H1 (cell line): ENCODE measurements at regions not wholly inside any gene's neighbourhood (a gene's known extent, or its start where the extent isn't known, plus 50 kb on each side); places are given as distances from the start of the nearest gene placed in this dataset.

Experiments used
- CTCF ChIA-PET: fragments of 300-600 bp; sonication (Branson Sonifier 250); formaldehyde crosslinking; loops from one replicate; lab custom pipeline; 2021; ENCODE audit not compliant: partially characterized antibody; lab: Charles Lee
- POLR2A ChIA-PET: fragments of 300-600 bp; sonication (Branson Sonifier 250); formaldehyde crosslinking; loops from one replicate; lab custom pipeline; 2021; ENCODE audit warnings: inconsistent platforms; ENCODE audit not compliant: partially characterized antibody; lab: Charles Lee
- DNase-seq, 2 experiments: peaks; one replicate each; pipeline versions ENCODE4 v3.0.0 to v3.0.0-alpha.2; 2010 to 2022; ENCODE audit warnings: low spot score in 2 of 2, low read depth in 1 of 2, mixed read lengths in 1 of 2
- FAIRE-seq: peaks from 2 replicates; lab custom pipeline; 2011; peaks lifted over from hg19 to GRCh38; lab: Jason Lieb, UNC
- H2AFZ ChIP-seq: 2 replicates; pipeline ENCODE4 v1.8.1; 2012; ENCODE audit warnings: low read length, inconsistent platforms
- H2AK5ac ChIP-seq: 2 replicates; pipeline ENCODE4 v1.6.1; 2013; ENCODE audit warnings: low read depth, low read length
- H2BK120ac ChIP-seq: replicated peaks from 2 replicates; pipeline ENCODE3; 2013; ENCODE audit warnings: low read depth, low read length, inconsistent platforms
- H2BK12ac ChIP-seq: 2 replicates; pipeline ENCODE4 v1.6.1; 2013; ENCODE audit warnings: low read depth, low read length
- H2BK15ac ChIP-seq: 2 replicates; pipeline ENCODE4 v1.6.1; 2013; ENCODE audit warnings: low read length
- H2BK20ac ChIP-seq: 2 replicates; pipeline ENCODE4 v1.6.1; 2013; ENCODE audit warnings: low read length
- H2BK5ac ChIP-seq: 2 replicates; pipeline ENCODE4 v1.6.1; 2013; ENCODE audit warnings: low read depth, low read length
- H3K14ac ChIP-seq: 2 replicates; pipeline ENCODE4 v1.6.1; 2013; ENCODE audit warnings: inconsistent platforms; ENCODE audit not compliant: insufficient read length
- H3K18ac ChIP-seq: 2 replicates; pipeline ENCODE4 v1.6.1; 2013; ENCODE audit warnings: low read length; ENCODE audit errors: extremely low read depth
- H3K23ac ChIP-seq: 2 replicates; pipeline ENCODE4 v1.6.1; 2013; ENCODE audit warnings: inconsistent platforms; ENCODE audit not compliant: insufficient read length
- H3K23me2 ChIP-seq: 2 replicates; pipeline ENCODE4 v1.6.1; 2013; ENCODE audit warnings: low read depth, low read length
- H3K27ac ChIP-seq: 2 replicates; pipeline ENCODE4 v1.6.1; 2011; ENCODE audit warnings: low read depth, low read length, inconsistent platforms
- H3K27me3 ChIP-seq, 4 experiments: replicated peaks in 1 of 4; 1 replicate in 1 of 4; 2 replicates in 3 of 4; pipeline versions ENCODE4 v1.6.1 to v1.8.1; 2011 to 2013; ENCODE audit warnings: low read length in 3 of 4, mild to moderate bottlenecking in 3 of 4, inconsistent platforms in 2 of 4, mixed read lengths in 2 of 4, moderate library complexity in 1 of 4; ENCODE audit not compliant: control insufficient read depth in 3 of 4, insufficient read depth in 3 of 4; ENCODE audit errors: extremely low read depth in 1 of 4
- H3K36me3 ChIP-seq, 4 experiments: 2 replicates each; pipeline versions ENCODE4 v1.6.1 to v1.8.1; 2011 to 2013; ENCODE audit warnings: mild to moderate bottlenecking in 4 of 4, low read length in 3 of 4, moderate library complexity in 2 of 4, control low read depth in 1 of 4, inconsistent platforms in 1 of 4; ENCODE audit not compliant: insufficient read depth in 4 of 4, control insufficient read depth in 2 of 4
- H3K4ac ChIP-seq: replicated peaks from 2 replicates; pipeline ENCODE3; 2013; ENCODE audit warnings: low read length, low read depth, mixed read lengths, inconsistent platforms; ENCODE audit not compliant: insufficient read length
- H3K4me1 ChIP-seq, 4 experiments: replicated peaks in 1 of 4; 1 replicate in 1 of 4; 2 replicates in 3 of 4; pipeline versions ENCODE4 v1.6.1 to v1.8.1; 2011 to 2013; ENCODE audit warnings: low read length in 3 of 4, inconsistent platforms in 2 of 4, mixed read lengths in 1 of 4; ENCODE audit not compliant: insufficient read depth in 4 of 4, control insufficient read depth in 3 of 4
- H3K4me2 ChIP-seq, 2 experiments: 2 replicates each; pipeline versions ENCODE4 v1.6.1 to v1.8.1; 2011 to 2013; ENCODE audit warnings: low read depth in 2 of 2, low read length in 2 of 2, control low read depth in 1 of 2, inconsistent platforms in 1 of 2, mild to moderate bottlenecking in 1 of 2; ENCODE audit not compliant: insufficient read depth in 1 of 2
- H3K4me3 ChIP-seq, 4 experiments: fragments of 200-600, 300-600 bp in 1 of 4; sonication (generic), shearing (Covaris generic), sonication (Bioruptor Twin) in 1 of 4; 2 replicates each; pipeline versions ENCODE4 v1.5.1 to v1.8.1; 2011 to 2016; ENCODE audit warnings: low read length in 4 of 4, low read depth in 3 of 4, control low read depth in 2 of 4, inconsistent platforms in 2 of 4, mild to moderate bottlenecking in 2 of 4, mixed read lengths in 1 of 4, moderate library complexity in 1 of 4; ENCODE audit not compliant: insufficient read depth in 2 of 4; ENCODE audit errors: extremely low read depth in 1 of 4
- H3K56ac ChIP-seq: replicated peaks from 2 replicates; pipeline ENCODE3; 2013; ENCODE audit warnings: low read depth, mild to moderate bottlenecking, mixed read lengths, low read length, inconsistent platforms; ENCODE audit not compliant: insufficient read length
- H3K79me1 ChIP-seq: 2 replicates; pipeline ENCODE4 v1.6.1; 2013; ENCODE audit warnings: low read depth, low read length, control low read depth
- H3K79me2 ChIP-seq, 2 experiments: 2 replicates each; pipeline versions ENCODE4 v1.6.1 to v1.8.1; 2012 to 2013; ENCODE audit warnings: low read length in 2 of 2, mild to moderate bottlenecking in 2 of 2, inconsistent platforms in 1 of 2; ENCODE audit not compliant: insufficient read depth in 2 of 2, control insufficient read depth in 1 of 2
- H3K9ac ChIP-seq, 4 experiments: replicated peaks in 1 of 4; 1 replicate in 1 of 4; 2 replicates in 3 of 4; pipeline versions ENCODE4 v1.6.1 to v1.8.1; 2011 to 2013; ENCODE audit warnings: low read depth in 3 of 4, low read length in 3 of 4, control low read depth in 2 of 4, mild to moderate bottlenecking in 2 of 4, moderate library complexity in 2 of 4, inconsistent platforms in 1 of 4; ENCODE audit errors: extremely low read depth in 1 of 4
- H3K9me3 ChIP-seq, 2 experiments: 2 replicates each; pipeline versions ENCODE4 v1.6.1 to v1.8.1; 2012 to 2013; ENCODE audit warnings: mild to moderate bottlenecking in 2 of 2, moderate library complexity in 2 of 2, control low read depth in 1 of 2, inconsistent platforms in 1 of 2, low read depth in 1 of 2, low read length in 1 of 2, mixed read lengths in 1 of 2; ENCODE audit not compliant: insufficient read depth in 2 of 2
- H4K20me1 ChIP-seq, 2 experiments: replicated peaks in 1 of 2; 2 replicates each; pipeline versions ENCODE3 to v1.8.1; 2011 to 2013; ENCODE audit warnings: inconsistent platforms in 2 of 2, low read length in 2 of 2, mild to moderate bottlenecking in 1 of 2; ENCODE audit not compliant: insufficient read depth in 2 of 2, control insufficient read depth in 1 of 2
- H4K5ac ChIP-seq: 2 replicates; pipeline ENCODE4 v1.6.1; 2013; ENCODE audit warnings: low read length, low read depth, mixed read lengths, inconsistent platforms; ENCODE audit not compliant: insufficient read length
- H4K8ac ChIP-seq: 2 replicates; pipeline ENCODE4 v1.8.0; 2013; ENCODE audit warnings: mild to moderate bottlenecking, moderate library complexity, low read length, inconsistent platforms; ENCODE audit not compliant: insufficient read depth; ENCODE audit errors: extremely low read depth
- H4K91ac ChIP-seq: replicated peaks from 2 replicates; pipeline ENCODE3; 2013; ENCODE audit warnings: low read length, mixed read lengths, inconsistent platforms; ENCODE audit not compliant: insufficient read length
- CEBPB ChIP-seq: IDR thresholded peaks from 2 replicates; pipeline ENCODE4 v1.6.1; 2012; ENCODE audit warnings: low read depth, low read length
- GABPA ChIP-seq: IDR thresholded peaks from 2 replicates; pipeline ENCODE4 v1.6.1; 2011; ENCODE audit warnings: mild to moderate bottlenecking, low read length, moderate library complexity, borderline replicate concordance; ENCODE audit not compliant: insufficient read depth
- WGBS, 2 experiments: shearing (Covaris generic) in 1 of 2; methylation state at CpG; one replicate each; pipeline versions ENCODE4 v1.1.6 to v1.1.7; 2013 to 2015; ENCODE audit warnings: low lambda C conversion rate in 2 of 2, mixed read lengths in 2 of 2, inconsistent platforms in 1 of 2, low coverage in 1 of 2, missing lambda C conversion rate in 1 of 2; ENCODE audit not compliant: insufficient replicate concordance in 2 of 2, insufficient coverage in 1 of 2, insufficient read length in 1 of 2; ENCODE audit errors: extremely low coverage in 1 of 2, missing lambda C conversion rate in 1 of 2; 5-methylcytosine and 5-hydroxymethylcytosine counted together
- TF ChIP-seq, protein P1 (sequence below): IDR thresholded peaks from 2 replicates; pipeline ENCODE4 v1.6.1; 2011; ENCODE audit warnings: low read length, improper control_type of control experiment

DNA sequence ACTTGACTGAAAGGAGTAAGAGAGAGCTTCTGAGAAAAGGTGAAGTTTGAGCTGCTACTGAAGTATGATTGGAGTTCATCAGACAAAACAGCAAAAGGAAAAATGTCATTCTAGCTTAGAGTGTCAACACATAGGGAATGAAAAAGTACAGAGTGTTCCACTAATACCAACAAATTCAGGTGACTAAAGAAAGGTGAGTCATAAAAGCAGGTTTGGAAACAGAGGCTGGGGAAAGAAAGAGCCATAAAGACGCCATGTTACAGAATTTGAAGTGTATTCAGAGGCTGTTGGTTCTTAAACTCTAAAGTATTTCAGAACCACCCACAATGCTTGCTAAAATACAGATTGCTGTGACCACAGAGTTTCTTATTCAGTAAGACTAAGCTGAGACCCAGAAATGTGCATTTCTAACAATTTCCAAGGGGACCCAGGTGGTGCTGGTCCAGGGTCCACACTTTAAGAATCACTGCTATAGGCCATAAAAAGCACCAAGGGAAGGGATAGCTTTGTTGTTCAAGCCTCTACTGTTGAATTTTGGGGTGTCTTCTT is 143.1 kb downstream of the ELAPOR2 start:
- no peak overlapping the region for H4K91ac ChIP-seq
- no peak overlapping the region for H3K4me2 ChIP-seq
- H4K20me1 ChIP-seq, result peaks cover 0 to 8% of the 10 kb centered on the region in 2 experiments
- H3K56ac ChIP-seq, result no peak overlapping the region
- H2BK20ac ChIP-seq, result no peak overlapping the region
- H2AK5ac ChIP-seq, result no peak overlapping the region
- peaks cover 2 to 12% (median 6%) of the 10 kb centered on the region in 4 experiments; a peak in 4 of 7 replicates for H3K27me3 ChIP-seq
- H3K4me1 ChIP-seq, result no peaks in the 10 kb centered on the region
- H2BK5ac ChIP-seq, result no peak overlapping the region
- no peak overlapping the region for H2BK12ac ChIP-seq
- H3K18ac ChIP-seq, result no peak overlapping the region
- ChIA-PET POLR2A (interaction anchor here (1.1 to 1.7 kb wide), 2 partner anchors 11 to 236 kb away, joined by 3 read pairs; partner anchors contain the start of gene DMTF1), CTCF (interaction anchor here (0.6 to 4.6 kb wide), 6 partner anchors 10 to 593 kb away, joined by 3 to 49 read pairs (median 10); no protein-coding TSS in a partner anchor)
- no peak overlapping the region for H3K9ac ChIP-seq
- H3K79me2 ChIP-seq, result no peaks in the 10 kb centered on the region
- no peaks in the 10 kb centered on the region for H3K79me1 ChIP-seq
- no peak overlapping the region for H3K4me3 ChIP-seq
- H4K5ac ChIP-seq, result no peak overlapping the region
- DNase-seq (no peak), FAIRE-seq (no peak)
- 79% methylated on average over 1 of the region's 1 CpG; no CpG with 5 or more reads in 1 of the 2 experiments for WGBS, 2 experiments
- H3K23ac ChIP-seq, result no peak overlapping the region
- no peaks in the 10 kb centered on the region for H3K9me3 ChIP-seq
- H3K4ac ChIP-seq, result no peak overlapping the region
- H4K8ac ChIP-seq, result no peak overlapping the region
- no peak overlapping the region for H2BK120ac ChIP-seq
- peaks cover 0 to 11% (median 4%) of the 10 kb centered on the region in 4 experiments; a peak in 2 of 8 replicates for H3K36me3 ChIP-seq
- H2BK15ac ChIP-seq, result no peak overlapping the region
- no peak overlapping the region for H3K14ac ChIP-seq
- H3K23me2 ChIP-seq, result no peaks in the 10 kb centered on the region
- H3K27ac ChIP-seq, result no peak overlapping the region
- H2AFZ ChIP-seq, result no peak overlapping the region
- TF ChIP-seq, protein P1, sequence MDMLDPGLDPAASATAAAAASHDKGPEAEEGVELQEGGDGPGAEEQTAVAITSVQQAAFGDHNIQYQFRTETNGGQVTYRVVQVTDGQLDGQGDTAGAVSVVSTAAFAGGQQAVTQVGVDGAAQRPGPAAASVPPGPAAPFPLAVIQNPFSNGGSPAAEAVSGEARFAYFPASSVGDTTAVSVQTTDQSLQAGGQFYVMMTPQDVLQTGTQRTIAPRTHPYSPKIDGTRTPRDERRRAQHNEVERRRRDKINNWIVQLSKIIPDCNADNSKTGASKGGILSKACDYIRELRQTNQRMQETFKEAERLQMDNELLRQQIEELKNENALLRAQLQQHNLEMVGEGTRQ, result no peak
- TF ChIP-seq GABPA (no peak), CEBPB (no peak)
- TF ChIP-seq, all 59 proteins: peak for 0
